ENCODE measurements at regions not wholly inside any gene's neighbourhood (a gene's known extent, or its start where the extent isn't known, plus 50 kb on each side); places are given as distances from the start of the nearest gene placed in this dataset.
A peak's percentile ranks its signal among the peaks of the same experiment; 100 is the strongest.

- no peak for TF ChIP-seq EP300 (IDR thresholded peaks at IDR 0.05; ENCODE audit: borderline replicate concordance in 1 of 2, low read depth in 2 of 2, low read length in 2 of 2)
- no peak for TF ChIP-seq RNF2 (IDR thresholded peaks at IDR 0.05; ENCODE audit: borderline replicate concordance, low read depth, low read length, missing control alignments, poor library complexity, severe bottlenecking)
- TF ChIP-seq CTCF (IDR thresholded peaks at IDR 0.05; ENCODE audit: control extremely low read depth in 1 of 3, insufficient read depth in 1 of 3, low read depth in 1 of 3, low read length in 3 of 3) = peak; percentile 77 to 87 (median 85)
- no peak for TF ChIP-seq SUZ12 (IDR thresholded peaks at IDR 0.05; ENCODE audit: low read length)
- no peak for TF ChIP-seq TAF1 (IDR thresholded peaks at IDR 0.05; ENCODE audit: low read depth, low read length)
- no peak for TF ChIP-seq EZH2 (IDR thresholded peaks at IDR 0.05; ENCODE audit: low read depth, low read length, severe bottlenecking)
- no peak for TF ChIP-seq TCF12 (IDR thresholded peaks at IDR 0.05; ENCODE audit: low read depth, low read length)
- TF ChIP-seq POLR2AphosphoS5 (IDR thresholded peaks at IDR 0.05; ENCODE audit: low read depth, low read length) = no peak
Measured at GRCh38 chr5:152560512-152561137, 155.5 kb upstream of the NMUR2 start.
